GM21619 (cell line): ENCODE measurements at regions not wholly inside any gene's neighbourhood (a gene's known extent, or its start where the extent isn't known, plus 50 kb on each side); places are given as distances from the start of the nearest gene placed in this dataset.

Experiments used
- ATAC-seq: cut with Tn5 transposase; IDR thresholded peaks from one replicate; pipeline ENCODE4 v1.9.1; 2021; ENCODE audit not compliant: unreplicated experiment

GRCh38 chr6:6518631-6519427 lies 69.7 kb upstream of the LY86 start:
- ATAC-seq = no peak

DNA sequence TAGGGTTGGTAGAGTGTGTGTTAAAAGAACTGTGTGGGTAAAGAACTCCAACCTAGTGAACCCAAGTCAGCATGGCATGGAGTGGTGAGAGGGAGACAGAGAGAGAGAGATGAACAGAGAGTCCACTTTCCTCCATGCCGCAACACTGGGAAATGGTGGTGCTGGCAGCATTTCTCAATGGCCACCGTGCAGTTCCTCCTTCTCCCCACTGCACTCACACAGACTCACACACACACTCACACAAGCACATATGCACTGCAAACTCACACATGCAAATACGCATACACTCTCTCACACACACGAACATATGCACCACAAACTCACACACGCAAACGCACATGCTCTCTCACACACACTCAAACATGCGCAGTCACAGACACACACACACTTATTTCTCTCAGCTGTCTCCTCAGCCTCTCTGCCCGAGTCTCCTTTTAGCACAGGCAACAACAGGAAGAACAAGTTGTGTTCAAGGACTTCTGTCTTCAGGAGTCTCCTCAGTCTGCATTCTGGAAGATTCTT lies 66.5 kb upstream of the LY86 start:
- no peak for ATAC-seq

DNA sequence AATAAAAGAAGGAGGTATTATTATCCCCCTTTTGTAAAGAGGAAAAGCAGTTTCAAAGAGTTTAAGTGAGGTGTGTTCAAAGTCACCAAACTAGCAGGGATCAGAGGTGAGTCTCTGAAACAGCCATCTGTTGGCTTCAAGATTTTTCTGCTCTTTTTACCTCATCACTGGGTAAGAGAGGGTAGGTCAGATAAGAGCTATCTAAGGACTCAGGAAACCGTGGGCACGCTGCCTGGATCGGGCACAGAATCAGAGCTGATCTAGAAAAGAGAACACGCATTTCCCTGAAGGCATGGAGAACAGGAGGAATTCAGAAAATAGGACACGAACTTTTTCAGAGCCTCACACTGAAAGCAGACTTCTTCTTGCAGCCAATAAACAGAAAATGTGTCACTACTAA lies 65.8 kb upstream of the LY86 start:
- ATAC-seq = no peak

DNA sequence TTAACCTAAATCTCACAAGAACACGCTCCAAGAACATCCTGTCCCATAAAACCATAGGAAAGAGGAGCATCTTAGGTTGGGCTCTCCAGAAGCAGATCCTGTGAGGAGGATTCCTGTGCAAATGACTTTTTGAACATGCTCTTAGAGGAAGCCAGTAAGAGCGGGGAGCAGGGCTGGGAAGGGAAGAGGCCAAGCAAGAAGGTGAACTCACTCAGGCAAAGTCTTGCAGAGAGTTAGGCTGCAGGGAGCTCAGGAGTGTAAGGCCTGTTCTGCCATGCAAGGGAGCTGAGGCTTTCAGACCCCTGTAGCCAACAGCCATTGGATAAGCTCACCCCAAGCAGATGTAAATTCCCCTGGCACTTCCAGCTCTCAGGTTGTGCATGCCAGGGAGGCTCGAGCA lies 63.6 kb upstream of the LY86 start:
- no peak for ATAC-seq

- no peak for ATAC-seq
Measured at GRCh38 chr6:6525933-6526332, 62.6 kb upstream of the LY86 start.

DNA sequence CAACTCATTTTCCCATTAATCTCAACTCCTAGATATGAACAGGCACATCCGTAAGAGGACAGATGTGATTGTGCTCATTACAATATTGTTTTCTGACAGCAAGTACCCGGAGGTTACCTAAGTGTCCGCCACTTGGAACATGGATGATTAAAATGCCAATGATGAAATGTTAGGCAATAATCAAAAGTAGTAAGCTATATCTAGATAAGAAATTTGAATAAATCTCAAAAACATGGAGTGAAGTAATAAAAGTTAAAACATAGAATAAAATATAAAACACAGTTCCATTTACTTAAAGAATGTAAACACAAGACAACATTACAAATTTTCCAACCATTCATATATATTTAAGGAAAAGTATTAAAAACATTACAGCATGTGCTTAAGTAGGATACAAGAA lies 59.2 kb upstream of the LY86 start:
- no peak for ATAC-seq

- ATAC-seq = no peak
Measured at GRCh38 chr6:6533176-6533575, 55.3 kb upstream of the LY86 start.

DNA sequence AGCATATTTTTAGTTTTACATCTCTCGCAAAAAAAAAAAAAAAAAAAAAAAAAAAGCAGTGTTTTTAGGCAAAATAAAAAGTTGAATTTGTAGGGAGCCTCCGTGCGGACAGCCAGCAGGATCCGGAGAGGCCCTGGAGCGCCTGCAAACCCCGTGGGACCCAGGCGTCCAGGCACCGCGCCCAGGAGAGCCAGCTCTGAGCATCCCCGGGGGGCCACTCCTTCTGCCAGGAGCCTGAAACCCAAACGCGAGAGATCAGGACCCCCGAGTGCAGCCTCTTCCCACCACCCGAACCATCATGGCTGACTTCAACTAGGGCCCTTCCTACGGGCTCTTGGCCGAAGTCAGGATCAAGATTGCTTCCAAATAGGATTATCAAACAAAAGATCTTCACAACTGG lies 54.1 kb upstream of the LY86 start:
- ATAC-seq = no peak

- ATAC-seq = no peak
Measured at GRCh38 chr6:6537488-6538260, 50.8 kb upstream of the LY86 start.

DNA sequence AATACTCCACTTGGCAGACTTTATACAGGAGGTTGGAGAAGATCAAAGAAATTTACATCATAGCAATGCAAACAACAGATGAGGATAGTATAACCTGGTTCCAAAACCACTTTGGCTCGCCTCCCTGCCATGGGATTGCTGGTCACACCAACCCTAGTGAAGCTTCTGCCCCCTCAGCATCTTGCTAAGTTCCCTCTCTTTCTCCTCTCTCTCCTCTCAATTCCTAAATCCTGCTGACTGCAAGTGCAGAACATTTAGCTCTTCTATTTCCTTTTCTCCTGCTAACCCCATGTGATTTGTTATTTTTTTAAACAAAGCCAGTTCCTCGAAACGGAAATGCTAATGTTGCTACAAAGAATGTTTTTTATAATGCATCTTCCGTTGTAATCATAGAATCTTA lies 50.3 kb upstream of the LY86 start:
- no peak for ATAC-seq
